ENCODE measurements at regions not wholly inside any gene's neighbourhood (a gene's known extent, or its start where the extent isn't known, plus 50 kb on each side); places are given as distances from the start of the nearest gene placed in this dataset.
"Not testable (repeated sequence)": the region's sequence is repeated elsewhere in the genome, so short reads cannot be mapped to it uniquely, and the experiment has no call there.

GRCh38 chr15:70242951-70243685 is 145.4 kb upstream of the TLE3 start:
- H3K4me3 ChIP-seq (ENCODE audit: low read depth, low read length), result no peak overlapping the region

GRCh38 chr15:70241561-70242320 is 144.0 kb upstream of the TLE3 start:
- no peak overlapping the region for H3K4me3 ChIP-seq (ENCODE audit: low read depth, low read length)

GRCh38 chr15:70240820-70241430 is 143.2 kb upstream of the TLE3 start:
- no peak overlapping the region for H3K4me3 ChIP-seq (ENCODE audit: low read depth, low read length)

- H3K4me3 ChIP-seq (ENCODE audit: low read depth, low read length), result no peak overlapping the region
These were observed 142.4 kb upstream of the TLE3 start for GRCh38 chr15:70240082-70240481.

GRCh38 chr15:70238917-70239316 is 141.2 kb upstream of the TLE3 start:
- H3K4me3 ChIP-seq (ENCODE audit: low read depth, low read length), result no peak overlapping the region

GRCh38 chr15:70237626-70238025 is 139.9 kb upstream of the TLE3 start:
- no peak overlapping the region for H3K4me3 ChIP-seq (ENCODE audit: low read depth, low read length)

- H3K4me3 ChIP-seq (ENCODE audit: low read depth, low read length), result no peak overlapping the region
These were observed 138.8 kb upstream of the TLE3 start for GRCh38 chr15:70236341-70237086.

GRCh38 chr15:70235347-70235746 is 137.6 kb upstream of the TLE3 start:
- H3K4me3 ChIP-seq (ENCODE audit: low read depth, low read length), result no peak overlapping the region

GRCh38 chr15:70234256-70234905 is 136.7 kb upstream of the TLE3 start:
- no peak overlapping the region for H3K4me3 ChIP-seq (ENCODE audit: low read depth, low read length)

GRCh38 chr15:70231484-70231883 is 133.8 kb upstream of the TLE3 start:
- no peak overlapping the region for H3K4me3 ChIP-seq (ENCODE audit: low read depth, low read length)

GRCh38 chr15:70227918-70228317 is 130.2 kb upstream of the TLE3 start:
- H3K4me3 ChIP-seq (ENCODE audit: low read depth, low read length), result not testable (repeated sequence)

- no peak overlapping the region for H3K4me3 ChIP-seq (ENCODE audit: low read depth, low read length)
These were observed 129.4 kb upstream of the TLE3 start for GRCh38 chr15:70227147-70227546.

- no peak overlapping the region for H3K4me3 ChIP-seq (ENCODE audit: low read depth, low read length)
These were observed 128.7 kb upstream of the TLE3 start for GRCh38 chr15:70226337-70226980.

GRCh38 chr15:70225416-70225815 is 127.7 kb upstream of the TLE3 start:
- H3K4me3 ChIP-seq (ENCODE audit: low read depth, low read length), result no peak overlapping the region

GRCh38 chr15:70222606-70223005 is 124.9 kb upstream of the TLE3 start:
- no peak overlapping the region for H3K4me3 ChIP-seq (ENCODE audit: low read depth, low read length)

GRCh38 chr15:70220490-70221096 is 122.9 kb upstream of the TLE3 start:
- no peak overlapping the region for H3K4me3 ChIP-seq (ENCODE audit: low read depth, low read length)

GRCh38 chr15:70219966-70220365 is 122.2 kb upstream of the TLE3 start:
- H3K4me3 ChIP-seq (ENCODE audit: low read depth, low read length), result no peak overlapping the region

GRCh38 chr15:70219256-70219895 is 121.7 kb upstream of the TLE3 start:
- H3K4me3 ChIP-seq (ENCODE audit: low read depth, low read length), result no peak overlapping the region

Data from iPS-11a (cell line).